ENCODE measurements at regions not wholly inside any gene's neighbourhood (a gene's known extent, or its start where the extent isn't known, plus 50 kb on each side); places are given as distances from the start of the nearest gene placed in this dataset.

GRCh38 chr1:182122913-182123260 lies 61.4 kb upstream of the ZNF648 start:
- TF ChIP-seq CTCF (conservative IDR thresholded peaks at IDR 0.05) (no peak), ZFX (IDR thresholded peaks at IDR 0.05) (no peak)
